ENCODE measurements at regions not wholly inside any gene's neighbourhood (a gene's known extent, or its start where the extent isn't known, plus 50 kb on each side); places are given as distances from the start of the nearest gene placed in this dataset.
A peak's percentile ranks its signal among the peaks of the same experiment; 100 is the strongest.

DNA sequence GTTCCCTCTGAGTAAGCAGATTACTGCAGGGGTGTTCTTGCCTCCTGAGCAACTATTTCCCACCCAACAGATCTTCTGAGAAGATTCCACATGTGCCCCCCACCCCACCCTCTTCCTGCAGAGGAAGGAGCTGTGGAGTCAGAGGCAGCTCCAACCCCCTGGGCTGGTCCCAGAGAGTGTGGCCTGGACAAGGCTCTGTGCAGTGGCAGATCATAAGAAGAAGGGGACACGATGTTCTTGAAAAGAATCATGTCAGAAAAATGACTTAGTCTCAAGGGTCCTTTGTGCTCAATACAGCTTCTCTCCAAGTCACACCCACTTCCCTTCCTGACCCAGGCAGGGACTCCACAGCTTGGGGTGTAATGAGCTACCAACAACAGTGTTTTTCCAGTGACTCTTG, 95.2 kb downstream of the SYF2 start:
- no peak overlapping the region for H3K4me3 ChIP-seq (ENCODE audit: insufficient read depth in 1 of 2, low read depth in 1 of 2, low read length in 2 of 2)
- no peak overlapping the region for H3K27ac ChIP-seq (ENCODE audit: low read length, poor library complexity, severe bottlenecking)
- H3K9me3 ChIP-seq (ENCODE audit: control insufficient read depth, low read length) = no peaks in the 10 kb centered on the region
- no peak overlapping the region for H3K9ac ChIP-seq (ENCODE audit: low read length)
- H2AFZ ChIP-seq (ENCODE audit: low read depth, low read length) = no peak overlapping the region
- H4K91ac ChIP-seq (ENCODE audit: low read length) = no peak overlapping the region
- no peak overlapping the region for H3K4me2 ChIP-seq (ENCODE audit: low read length, poor library complexity, severe bottlenecking)
- 75% methylated on average over 1 of the region's 1 CpG for WGBS
- no peak overlapping the region for H3K14ac ChIP-seq (ENCODE audit: low read length in 2 of 2)
- no peak overlapping the region for H3K4ac ChIP-seq (ENCODE audit: low read depth in 1 of 2, low read length in 2 of 2)
- DNase-seq = no peak
- no peak overlapping the region for H3K18ac ChIP-seq (ENCODE audit: low read depth in 1 of 2, low read length in 2 of 2)
- no peak overlapping the region for H2BK5ac ChIP-seq (ENCODE audit: low read depth, low read length, poor library complexity, severe bottlenecking)
- H2BK120ac ChIP-seq (ENCODE audit: low read depth, low read length) = no peak overlapping the region
- H2AK5ac ChIP-seq (ENCODE audit: low read length, severe bottlenecking) = no peak overlapping the region
- no peak overlapping the region for H2BK15ac ChIP-seq (ENCODE audit: low read depth, poor library complexity, severe bottlenecking)
- H3K23ac ChIP-seq (ENCODE audit: low read length in 2 of 2) = no peak overlapping the region
- no peak overlapping the region for H4K8ac ChIP-seq (ENCODE audit: low read length)
- no peaks in the 10 kb centered on the region for H3K79me1 ChIP-seq (replicated peaks; ENCODE audit: low read length, poor library complexity, severe bottlenecking)
- H3K36me3 ChIP-seq (ENCODE audit: control insufficient read depth in 1 of 2, insufficient read depth in 2 of 2, low read depth in 1 of 2, low read length in 2 of 2) = no peaks in the 10 kb centered on the region
- H2BK12ac ChIP-seq (ENCODE audit: low read length in 2 of 2) = no peak overlapping the region
- H3K27me3 ChIP-seq (ENCODE audit: control insufficient read depth in 1 of 2, insufficient read depth in 1 of 2, low read length in 2 of 2) = peaks cover 79 to 82% of the 10 kb centered on the region in 2 experiments
- peaks cover 12% of the 10 kb centered on the region for H3K4me1 ChIP-seq (ENCODE audit: control insufficient read depth, insufficient read depth, low read depth, low read length)

DNA sequence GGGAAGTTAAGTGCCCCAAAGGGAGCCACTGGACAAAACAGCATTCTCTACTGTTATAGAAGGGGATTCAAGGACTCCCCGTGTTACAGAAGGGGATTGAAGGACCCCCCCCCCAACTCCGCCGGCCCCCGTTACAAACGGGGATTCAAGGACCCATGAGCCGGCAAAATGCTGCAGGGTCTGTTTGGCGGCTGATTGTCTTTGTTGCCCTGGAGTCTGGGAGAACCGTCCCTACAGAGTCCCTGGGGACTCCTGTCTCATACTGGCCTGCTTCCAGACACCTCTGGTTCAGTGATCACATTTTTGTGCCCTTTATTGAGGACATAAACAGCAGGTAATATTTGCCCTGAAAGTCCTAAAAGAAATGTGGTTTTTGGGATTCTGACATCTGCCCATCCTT, 96.4 kb downstream of the SYF2 start:
- WGBS = 82% methylated on average over 8 of the region's 8 CpGs
- Histone ChIP-seq H3K4me3 (ENCODE audit: insufficient read depth in 1 of 2, low read depth in 1 of 2, low read length in 2 of 2) (no peak overlapping the region), H3K18ac (ENCODE audit: low read depth in 1 of 2, low read length in 2 of 2) (no peak overlapping the region)

DNA sequence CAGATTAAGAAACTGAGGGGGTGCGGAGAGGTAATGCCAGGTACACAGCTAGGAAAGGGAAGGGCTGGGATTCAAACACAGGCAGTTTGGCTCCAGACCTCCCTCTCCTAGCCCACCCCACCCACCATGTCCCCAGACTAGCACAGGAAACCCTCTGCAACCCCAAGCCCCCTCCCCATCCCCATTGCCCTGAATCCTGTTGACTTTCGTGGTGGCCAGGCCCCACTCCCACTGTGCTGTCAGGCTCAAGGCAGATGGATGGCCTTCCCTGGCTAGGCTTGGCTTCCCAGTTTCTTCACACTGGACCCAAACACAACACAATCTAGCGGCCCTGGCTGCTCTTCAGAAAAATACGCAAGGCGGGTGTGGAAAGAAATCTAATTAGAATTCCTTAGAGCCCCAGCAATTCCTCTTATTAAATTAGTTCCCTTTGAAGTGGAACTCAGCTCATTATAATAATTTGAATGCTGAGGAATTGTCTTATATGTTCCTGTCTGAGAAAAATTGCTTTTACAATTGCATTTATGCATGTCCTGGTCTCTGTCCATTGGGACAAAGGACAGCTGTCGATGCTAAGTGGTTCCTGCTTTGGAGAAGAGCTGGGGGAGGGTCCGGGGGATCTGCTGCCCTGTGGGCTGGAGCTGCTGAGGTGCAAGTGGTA, 97.4 kb downstream of the SYF2 start:
- no peak overlapping the region for H3K23ac ChIP-seq (ENCODE audit: low read length in 2 of 2)
- no peak overlapping the region for H2BK5ac ChIP-seq (ENCODE audit: low read depth, low read length, poor library complexity, severe bottlenecking)
- H3K4me3 ChIP-seq (ENCODE audit: insufficient read depth in 1 of 2, low read depth in 1 of 2, low read length in 2 of 2) = no peak overlapping the region
- H2BK12ac ChIP-seq (ENCODE audit: low read length in 2 of 2) = no peak overlapping the region
- no peaks in the 10 kb centered on the region for H3K79me1 ChIP-seq (replicated peaks; ENCODE audit: low read length, poor library complexity, severe bottlenecking)
- 68% methylated on average over 7 of the region's 7 CpGs for WGBS
- H2BK15ac ChIP-seq (ENCODE audit: low read depth, poor library complexity, severe bottlenecking) = no peak overlapping the region
- no peak overlapping the region for H4K91ac ChIP-seq (ENCODE audit: low read length)
- H3K4me2 ChIP-seq (ENCODE audit: low read length, poor library complexity, severe bottlenecking) = no peak overlapping the region
- H3K36me3 ChIP-seq (ENCODE audit: control insufficient read depth in 1 of 2, insufficient read depth in 2 of 2, low read depth in 1 of 2, low read length in 2 of 2) = no peaks in the 10 kb centered on the region
- H2AK5ac ChIP-seq (ENCODE audit: low read length, severe bottlenecking) = no peak overlapping the region
- no peak overlapping the region for H2BK120ac ChIP-seq (ENCODE audit: low read depth, low read length)
- no peak overlapping the region for H3K27ac ChIP-seq (ENCODE audit: low read length, poor library complexity, severe bottlenecking)
- DNase-seq = no peak
- peaks cover 6% of the 10 kb centered on the region for H3K4me1 ChIP-seq (ENCODE audit: control insufficient read depth, insufficient read depth, low read depth, low read length)
- H3K4ac ChIP-seq (ENCODE audit: low read depth in 1 of 2, low read length in 2 of 2) = no peak overlapping the region
- peak overlapping the region; percentile 9 for H4K8ac ChIP-seq (ENCODE audit: low read length)
- H3K9ac ChIP-seq (ENCODE audit: low read length) = no peak overlapping the region
- H3K18ac ChIP-seq (ENCODE audit: low read depth in 1 of 2, low read length in 2 of 2) = no peak overlapping the region
- no peak overlapping the region for H3K14ac ChIP-seq (ENCODE audit: low read length in 2 of 2)
- H3K27me3 ChIP-seq (ENCODE audit: control insufficient read depth in 1 of 2, insufficient read depth in 1 of 2, low read length in 2 of 2) = peaks cover 79 to 85% of the 10 kb centered on the region in 2 experiments
- no peaks in the 10 kb centered on the region for H3K9me3 ChIP-seq (ENCODE audit: control insufficient read depth, low read length)
- H2AFZ ChIP-seq (ENCODE audit: low read depth, low read length) = no peak overlapping the region

More for the DNA sequence above, 96.4 kb downstream of the SYF2 start:
- H3K4ac ChIP-seq (ENCODE audit: low read depth in 1 of 2, low read length in 2 of 2) = no peak overlapping the region
- H2BK5ac ChIP-seq (ENCODE audit: low read depth, low read length, poor library complexity, severe bottlenecking) = no peak overlapping the region
- no peak overlapping the region for H2BK12ac ChIP-seq (ENCODE audit: low read length in 2 of 2)
- H3K27ac ChIP-seq (ENCODE audit: low read length, poor library complexity, severe bottlenecking) = no peak overlapping the region
- no peaks in the 10 kb centered on the region for H3K79me1 ChIP-seq (replicated peaks; ENCODE audit: low read length, poor library complexity, severe bottlenecking)
- H4K8ac ChIP-seq (ENCODE audit: low read length) = no peak overlapping the region
- peaks cover 12% of the 10 kb centered on the region for H3K4me1 ChIP-seq (ENCODE audit: control insufficient read depth, insufficient read depth, low read depth, low read length)
- H3K4me2 ChIP-seq (ENCODE audit: low read length, poor library complexity, severe bottlenecking) = no peak overlapping the region
- DNase-seq = no peak
- no peak overlapping the region for H2AK5ac ChIP-seq (ENCODE audit: low read length, severe bottlenecking)
- H4K91ac ChIP-seq (ENCODE audit: low read length) = no peak overlapping the region
- H2BK15ac ChIP-seq (ENCODE audit: low read depth, poor library complexity, severe bottlenecking) = no peak overlapping the region
- no peak overlapping the region for H2AFZ ChIP-seq (ENCODE audit: low read depth, low read length)
- no peak overlapping the region for H3K9ac ChIP-seq (ENCODE audit: low read length)
- no peak overlapping the region for H2BK120ac ChIP-seq (ENCODE audit: low read depth, low read length)
- H3K14ac ChIP-seq (ENCODE audit: low read length in 2 of 2) = no peak overlapping the region
- no peaks in the 10 kb centered on the region for H3K9me3 ChIP-seq (ENCODE audit: control insufficient read depth, low read length)
- peaks cover 82 to 88% of the 10 kb centered on the region in 2 experiments for H3K27me3 ChIP-seq (ENCODE audit: control insufficient read depth in 1 of 2, insufficient read depth in 1 of 2, low read length in 2 of 2)
- H3K23ac ChIP-seq (ENCODE audit: low read length in 2 of 2) = no peak overlapping the region
- H3K36me3 ChIP-seq (ENCODE audit: control insufficient read depth in 1 of 2, insufficient read depth in 2 of 2, low read depth in 1 of 2, low read length in 2 of 2) = no peaks in the 10 kb centered on the region

DNA sequence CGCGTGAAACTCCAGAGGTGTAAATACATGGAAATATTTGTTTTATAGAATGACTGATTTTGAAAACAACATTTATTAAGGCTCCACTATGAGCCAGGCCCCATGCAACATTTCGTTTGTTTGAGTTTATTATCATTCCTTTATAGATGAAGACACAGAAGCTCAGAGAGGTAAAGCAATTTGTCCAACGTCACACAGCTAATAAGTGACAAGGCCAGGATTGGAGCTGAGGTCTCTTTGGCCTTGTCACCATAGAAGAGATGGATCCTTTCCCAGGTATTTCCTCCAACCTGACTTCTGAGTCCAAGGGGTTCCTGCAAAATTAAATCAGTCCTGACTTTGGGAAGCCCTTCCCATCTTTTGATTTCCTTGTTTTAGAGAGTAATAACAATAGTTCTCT, 98.0 kb downstream of the SYF2 start:
- Histone ChIP-seq H3K27me3 (ENCODE audit: control insufficient read depth in 1 of 2, insufficient read depth in 1 of 2, low read length in 2 of 2) (peaks cover 73 to 81% of the 10 kb centered on the region in 2 experiments), H3K4ac (ENCODE audit: low read depth in 1 of 2, low read length in 2 of 2) (no peak overlapping the region), H3K4me2 (ENCODE audit: low read length, poor library complexity, severe bottlenecking) (no peak overlapping the region), H2AK5ac (ENCODE audit: low read length, severe bottlenecking) (no peak overlapping the region), H3K14ac (ENCODE audit: low read length in 2 of 2) (no peak overlapping the region), H3K18ac (ENCODE audit: low read depth in 1 of 2, low read length in 2 of 2) (no peak overlapping the region), H3K4me3 (ENCODE audit: insufficient read depth in 1 of 2, low read depth in 1 of 2, low read length in 2 of 2) (no peak overlapping the region), H2BK120ac (ENCODE audit: low read depth, low read length) (no peak overlapping the region), H3K23ac (ENCODE audit: low read length in 2 of 2) (no peak overlapping the region), H2AFZ (ENCODE audit: low read depth, low read length) (no peak overlapping the region), H2BK5ac (ENCODE audit: low read depth, low read length, poor library complexity, severe bottlenecking) (no peak overlapping the region), H2BK15ac (ENCODE audit: low read depth, poor library complexity, severe bottlenecking) (no peak overlapping the region), H2BK12ac (ENCODE audit: low read length in 2 of 2) (no peak overlapping the region), H3K9ac (ENCODE audit: low read length) (no peak overlapping the region), H4K91ac (ENCODE audit: low read length) (no peak overlapping the region), H3K9me3 (ENCODE audit: control insufficient read depth, low read length) (no peaks in the 10 kb centered on the region), H3K27ac (ENCODE audit: low read length, poor library complexity, severe bottlenecking) (no peak overlapping the region), H3K36me3 (ENCODE audit: control insufficient read depth in 1 of 2, insufficient read depth in 2 of 2, low read depth in 1 of 2, low read length in 2 of 2) (no peaks in the 10 kb centered on the region), H4K8ac (ENCODE audit: low read length) (no peak overlapping the region), H3K79me1 (replicated peaks; ENCODE audit: low read length, poor library complexity, severe bottlenecking) (no peaks in the 10 kb centered on the region), H3K4me1 (ENCODE audit: control insufficient read depth, insufficient read depth, low read depth, low read length) (peaks cover 2% of the 10 kb centered on the region)
- WGBS = 100% methylated on average over 1 of the region's 4 CpGs
- DNase-seq = no peak

All from mesenchymal stem cell (in vitro differentiated cells and primary cell).